Femur (tissue), 1 donor: ENCODE measurements at regions not wholly inside any gene's neighbourhood (a gene's known extent, or its start where the extent isn't known, plus 50 kb on each side); places are given as distances from the start of the nearest gene placed in this dataset.
A peak's percentile ranks its signal among the peaks of the same experiment; 100 is the strongest.

Experiments used
- DNase-seq: peaks from one replicate; pipeline ENCODE4 v3.0.0-alpha.2; 2017

GRCh38 chr13:40231751-40232150 lies 434.7 kb downstream of the FOXO1 start:
- DNase-seq = no peak

DNA sequence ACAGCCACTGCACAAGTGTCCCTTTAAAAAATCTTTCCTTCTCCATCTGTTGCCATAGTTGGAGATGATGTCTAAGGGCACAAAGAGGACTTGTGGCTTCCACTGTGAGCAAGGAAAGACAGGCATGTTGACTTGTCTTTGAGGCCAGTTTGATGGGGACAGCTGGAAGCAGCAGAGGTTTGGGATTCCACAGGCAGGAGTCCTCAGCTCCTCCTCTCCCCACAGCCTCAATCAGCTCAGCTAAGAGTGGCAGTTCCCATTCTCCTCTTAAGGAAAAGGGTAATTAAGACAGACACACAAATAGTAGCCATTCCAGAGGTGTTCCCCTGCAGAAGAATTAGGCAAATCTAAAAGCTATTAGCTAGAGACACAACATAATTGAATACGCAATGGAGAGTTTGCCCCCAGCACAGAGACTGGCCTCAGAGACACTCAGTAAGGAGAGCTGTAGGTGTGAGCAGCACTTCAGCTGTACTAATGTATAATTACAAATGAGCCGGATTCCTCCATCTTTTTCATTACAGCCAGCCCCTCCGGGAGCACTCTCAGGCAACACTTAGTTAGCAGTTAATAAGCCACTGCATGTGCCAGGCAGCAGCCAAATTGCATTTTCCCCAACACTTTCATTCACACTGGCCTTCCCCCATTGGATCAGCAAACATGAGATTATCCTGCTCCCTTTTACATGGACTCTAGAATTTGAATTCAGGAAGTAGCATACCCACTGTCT lies 434.0 kb downstream of the FOXO1 start:
- DNase-seq = no peak

DNA sequence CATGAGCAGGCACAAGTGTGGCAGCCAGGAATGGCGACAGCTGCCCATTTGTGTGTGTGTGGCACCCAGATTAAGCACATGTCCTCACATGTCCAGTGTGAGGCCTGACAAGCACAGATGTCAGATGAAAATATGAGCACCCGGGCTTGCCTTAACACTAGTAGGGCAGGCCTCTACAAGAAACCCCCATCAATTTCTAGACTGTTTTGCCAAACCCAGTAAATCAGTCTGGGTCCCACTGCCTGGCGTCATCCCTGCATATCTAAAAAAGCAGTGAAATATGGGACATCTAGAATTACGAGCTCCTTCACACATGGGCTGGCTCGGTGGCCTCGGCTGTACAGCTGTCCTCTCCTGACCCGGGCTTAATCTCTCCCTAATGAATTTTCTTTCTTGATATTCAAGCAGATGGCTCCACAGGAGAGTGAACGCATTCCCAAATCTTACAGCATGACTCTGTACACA lies 432.7 kb downstream of the FOXO1 start:
- peak; percentile 76 for DNase-seq

GRCh38 chr13:40235160-40235796 lies 431.2 kb downstream of the FOXO1 start:
- no peak for DNase-seq

DNA sequence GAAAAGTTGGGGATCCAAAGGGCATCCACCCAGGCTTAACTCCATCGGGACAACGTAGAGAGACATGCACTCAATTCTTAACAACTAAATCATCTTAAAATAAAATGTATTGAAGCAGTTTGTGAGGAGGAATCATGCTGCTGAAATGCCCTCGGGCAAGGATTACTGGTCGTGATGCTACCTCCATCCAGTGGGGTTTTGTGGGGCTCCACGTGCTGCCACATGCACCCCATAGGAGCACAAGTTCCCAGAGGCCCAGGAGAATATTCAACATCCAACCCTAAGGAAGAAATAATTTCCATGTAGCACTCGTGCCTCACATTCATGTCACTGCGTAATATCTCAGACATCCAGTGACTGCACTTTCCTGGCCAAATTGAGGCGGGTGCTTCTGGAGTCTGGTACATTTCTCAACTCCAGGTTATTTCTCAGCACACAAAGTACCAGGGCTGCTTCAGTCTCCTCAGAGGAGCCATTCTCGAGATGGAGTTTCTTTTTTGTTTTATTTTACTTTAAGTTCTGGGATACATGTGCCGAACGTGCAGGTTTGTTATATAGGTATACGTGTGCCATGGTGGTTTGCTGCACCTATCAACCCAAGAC lies 429.8 kb downstream of the FOXO1 start:
- DNase-seq = no peak

- DNase-seq = no peak
These were observed 427.7 kb downstream of the FOXO1 start for GRCh38 chr13:40238761-40239160.

DNA sequence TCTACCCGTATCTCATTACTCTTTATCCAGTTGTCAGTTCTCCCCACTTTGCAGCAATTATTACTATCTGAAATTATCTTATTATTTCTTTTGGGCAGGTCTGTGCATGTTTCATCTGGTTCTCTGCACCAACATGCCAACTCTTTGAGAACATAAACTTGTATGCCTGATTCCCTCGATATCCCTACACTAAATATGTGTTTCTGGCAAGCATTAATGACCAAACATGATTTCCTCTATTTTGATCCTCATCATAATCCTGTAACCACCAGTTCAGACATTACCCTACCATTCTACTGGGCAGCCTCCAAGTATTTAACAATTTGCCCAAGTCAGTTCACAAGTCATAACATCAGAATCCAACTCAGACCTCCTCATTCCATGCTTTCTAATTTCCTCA lies 426.1 kb downstream of the FOXO1 start:
- DNase-seq = no peak

DNA sequence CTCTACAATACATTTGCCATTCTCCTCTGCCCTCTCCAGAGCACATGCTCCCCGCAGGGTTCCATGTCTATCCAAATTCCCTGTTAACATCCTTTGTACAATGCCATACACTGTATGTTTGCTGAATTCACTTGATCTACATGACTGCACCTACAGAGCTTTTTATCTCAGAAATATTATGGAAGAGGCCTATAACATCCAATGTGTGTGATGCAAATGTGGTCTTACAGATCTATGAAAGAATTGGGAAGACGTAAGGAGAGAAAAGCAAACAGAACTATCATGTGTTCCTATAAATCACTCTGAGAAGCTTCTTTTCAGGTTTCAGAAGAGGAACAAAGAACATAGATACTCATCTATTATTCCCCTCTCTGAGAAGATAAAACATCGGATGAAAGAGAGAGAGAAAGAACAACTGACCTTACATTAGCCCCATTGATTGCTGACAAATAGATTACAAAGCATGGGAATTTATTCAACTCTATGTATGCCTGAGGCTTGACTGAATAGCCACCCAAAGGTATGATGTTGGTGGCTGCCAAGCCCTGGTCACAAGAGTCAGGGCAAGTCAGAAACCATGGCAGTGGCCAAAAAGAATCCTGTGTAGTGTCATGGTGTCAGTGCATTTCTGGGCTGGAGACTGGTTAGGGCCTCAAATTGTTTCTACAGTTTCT lies 425.2 kb downstream of the FOXO1 start:
- no peak for DNase-seq

GRCh38 chr13:40243047-40243446 lies 423.4 kb downstream of the FOXO1 start:
- no peak for DNase-seq

DNA sequence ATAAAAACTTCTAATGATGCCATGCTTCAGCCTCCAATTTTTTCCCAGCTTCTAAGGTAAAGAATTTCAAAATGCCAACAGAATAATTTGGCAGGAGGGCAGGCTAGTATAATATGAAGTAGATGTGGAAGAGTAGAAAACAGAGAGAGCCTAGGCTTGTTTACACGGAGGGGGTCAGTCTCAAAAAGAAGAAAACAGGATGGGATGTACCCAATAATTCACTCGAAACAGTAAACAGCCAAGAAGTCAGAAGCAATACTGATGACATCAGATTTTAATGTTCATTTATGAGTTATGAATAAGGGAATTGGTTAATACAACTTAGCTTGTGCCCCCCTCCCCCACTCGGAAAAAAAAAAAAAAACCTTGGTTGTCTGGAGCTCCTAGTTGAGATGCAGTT lies 422.5 kb downstream of the FOXO1 start:
- DNase-seq = no peak

DNA sequence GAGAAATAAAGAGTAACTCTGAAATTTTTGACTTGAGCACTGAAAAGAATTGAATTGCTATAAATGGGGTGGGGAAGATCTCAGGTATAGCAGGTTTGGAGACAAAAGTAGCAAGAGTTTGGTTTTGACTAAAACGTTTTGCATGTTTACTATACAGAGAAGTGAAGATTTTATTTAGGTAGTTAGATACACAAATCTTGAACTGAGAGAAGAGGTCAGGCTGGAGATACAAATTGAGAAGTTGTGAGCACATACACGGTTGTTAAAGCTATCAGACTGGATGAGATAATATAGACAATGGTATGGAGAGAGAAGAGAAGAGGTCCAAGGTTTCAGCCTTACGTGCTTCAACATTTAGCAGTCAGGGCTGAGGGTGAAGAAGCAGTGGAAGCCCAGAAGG lies 420.9 kb downstream of the FOXO1 start:
- no peak for DNase-seq

GRCh38 chr13:40247845-40248244 lies 418.6 kb downstream of the FOXO1 start:
- DNase-seq = no peak

- no peak for DNase-seq
These were observed 415.0 kb downstream of the FOXO1 start for GRCh38 chr13:40251343-40252032.

GRCh38 chr13:40252241-40252640 lies 414.2 kb downstream of the FOXO1 start:
- DNase-seq = no peak

GRCh38 chr13:40252676-40253075 lies 413.8 kb downstream of the FOXO1 start:
- DNase-seq = no peak

- no peak for DNase-seq
These were observed 412.0 kb downstream of the FOXO1 start for GRCh38 chr13:40254394-40254793.

- no peak for DNase-seq
These were observed 410.9 kb downstream of the FOXO1 start for GRCh38 chr13:40255551-40255950.

DNA sequence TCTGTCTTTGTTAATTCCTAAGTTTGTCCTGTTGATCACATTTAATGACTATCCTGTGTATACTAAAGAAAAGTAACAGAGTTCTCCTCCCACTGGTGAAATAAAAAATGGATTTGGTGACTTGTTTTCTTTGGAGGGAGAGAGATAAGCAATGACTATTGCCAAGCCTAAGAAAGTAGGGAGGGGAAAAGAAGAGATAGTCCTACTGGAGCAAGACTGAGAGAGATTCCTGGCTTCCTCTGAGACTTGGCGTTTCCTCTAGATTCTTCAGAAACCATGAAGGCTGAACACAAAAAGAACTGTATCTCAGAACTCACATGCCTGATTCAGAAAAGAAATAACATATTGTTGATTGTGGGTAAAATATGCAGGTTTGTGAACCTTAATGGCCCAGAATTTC lies 406.5 kb downstream of the FOXO1 start:
- DNase-seq = no peak

DNA sequence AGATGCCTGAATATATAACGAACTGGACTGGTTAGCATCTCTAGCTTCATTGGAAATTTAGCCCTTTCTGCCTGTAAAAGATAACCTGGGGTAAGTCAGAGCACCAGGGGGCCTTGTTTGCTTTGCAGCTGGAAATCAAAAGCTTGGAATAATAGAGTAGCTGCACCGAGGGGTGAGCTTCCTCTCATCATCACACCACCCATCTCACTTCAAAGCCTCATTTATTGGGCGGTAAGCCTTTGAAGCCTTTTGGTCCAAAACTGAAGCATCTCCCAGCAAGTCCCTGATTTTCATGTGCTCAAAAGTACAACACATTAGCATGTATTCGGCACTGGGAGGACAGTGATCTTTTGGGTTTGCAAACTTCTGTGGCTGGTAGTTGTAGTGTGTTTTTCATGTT lies 405.1 kb downstream of the FOXO1 start:
- no peak for DNase-seq

- DNase-seq = no peak
These were observed 404.5 kb downstream of the FOXO1 start for GRCh38 chr13:40261947-40262346.

DNA sequence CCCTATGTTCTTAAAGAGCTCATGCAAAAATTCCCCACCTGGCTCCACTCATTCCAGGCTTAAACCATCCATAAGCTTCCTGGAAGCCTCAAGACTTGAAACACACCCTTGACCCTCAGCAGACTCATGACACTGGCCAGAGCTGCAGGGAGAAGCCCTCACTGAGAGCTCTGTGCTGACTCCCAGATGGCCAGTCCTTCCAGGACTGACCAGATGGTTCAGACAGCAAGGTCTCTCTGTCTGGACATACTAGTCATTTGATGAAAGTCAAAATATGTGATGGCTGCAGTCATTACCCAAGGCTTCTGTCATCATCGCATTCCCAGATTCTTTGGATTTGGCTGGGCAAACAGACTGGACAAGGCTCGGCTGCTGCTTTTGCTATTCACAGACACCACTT lies 397.4 kb downstream of the FOXO1 start:
- DNase-seq = no peak

DNA sequence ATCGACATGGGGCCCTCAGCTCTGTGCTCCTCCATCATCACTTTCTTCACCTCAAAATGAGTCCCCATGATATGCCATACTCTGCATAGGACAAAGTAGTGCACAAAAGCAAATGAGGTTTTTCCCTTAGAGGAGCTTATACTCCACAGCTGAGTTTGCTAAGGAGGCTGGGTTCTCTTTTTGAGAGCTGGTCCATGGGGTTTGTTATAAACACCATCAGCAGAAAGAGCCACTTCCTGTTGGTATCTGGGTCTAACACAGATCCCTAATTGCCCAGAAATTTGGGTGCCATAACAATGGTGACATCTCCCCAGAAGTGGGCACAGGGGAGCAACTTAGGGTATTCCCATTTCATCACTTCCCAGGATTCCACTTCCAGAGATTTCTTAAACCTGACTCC lies 395.7 kb downstream of the FOXO1 start:
- no peak for DNase-seq

DNA sequence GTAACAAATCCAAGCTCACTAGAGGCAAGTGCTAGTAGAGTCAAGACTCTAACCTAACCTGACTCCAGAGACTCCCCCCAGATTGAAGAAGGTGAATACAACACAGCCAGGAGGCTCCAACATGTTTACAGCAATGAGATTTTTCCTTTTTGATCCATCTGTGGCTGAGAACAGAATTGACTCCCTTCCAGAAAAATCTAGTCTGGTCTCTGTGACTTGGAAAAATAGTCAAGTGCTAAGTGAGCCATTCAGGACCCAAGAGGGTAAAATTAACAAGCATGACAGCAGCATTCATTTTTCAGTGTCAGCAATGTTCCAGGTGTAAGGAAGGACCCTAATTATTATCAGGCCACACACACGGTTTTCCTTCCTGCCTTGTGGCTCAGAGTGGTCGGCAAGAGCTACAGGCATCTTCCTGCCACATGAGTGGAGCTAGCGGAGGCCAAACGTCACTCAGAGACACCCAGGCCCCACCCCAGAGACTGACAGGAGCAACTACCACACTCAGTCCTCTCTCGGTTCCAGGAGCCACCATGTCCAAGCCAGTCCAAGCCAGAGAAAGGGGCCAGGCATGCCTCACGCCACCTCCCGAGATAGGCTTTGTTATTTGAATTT lies 395.1 kb downstream of the FOXO1 start:
- DNase-seq = peak; percentile 51
